ENCODE measurements at regions not wholly inside any gene's neighbourhood (a gene's known extent, or its start where the extent isn't known, plus 50 kb on each side); places are given as distances from the start of the nearest gene placed in this dataset.

DNA sequence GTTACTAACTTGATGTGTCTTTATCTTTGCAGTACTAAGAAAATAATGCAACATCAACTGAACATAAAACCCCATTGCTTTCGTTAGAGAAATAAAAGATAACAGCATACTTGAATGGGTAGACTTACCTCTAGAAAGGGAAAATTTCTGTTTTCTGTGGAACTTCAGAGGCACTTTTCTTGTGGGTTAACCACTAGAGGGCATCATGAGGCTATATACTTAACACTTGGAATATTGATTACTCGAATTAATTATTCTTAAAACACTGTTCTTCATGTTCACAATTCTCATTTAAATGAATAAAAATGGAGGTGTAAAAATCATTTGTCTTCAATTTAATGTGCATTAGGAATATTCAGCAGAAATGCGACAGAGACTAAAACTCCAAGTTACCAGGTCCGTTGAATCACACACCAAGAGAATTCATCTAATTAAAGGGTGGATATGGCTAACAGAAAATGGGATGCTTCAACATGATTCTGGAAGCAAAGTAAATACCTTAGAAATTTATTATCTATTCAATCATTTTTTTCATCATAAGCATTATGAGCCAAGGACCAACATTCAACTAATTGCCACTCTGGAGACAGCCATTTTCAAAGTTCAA, 330.8 kb upstream of the PREP start:
- H3K36me3 ChIP-seq (ENCODE audit: low read depth): no peaks in the 10 kb centered on the region
- H3K27me3 ChIP-seq (ENCODE audit: insufficient read depth, poor library complexity, severe bottlenecking): no peaks in the 10 kb centered on the region
- DNase-seq (ENCODE audit: low spot score): no peak
- no peak overlapping the region for H3K4me3 ChIP-seq (ENCODE audit: severe bottlenecking)
- no peaks in the 10 kb centered on the region for H3K4me1 ChIP-seq (ENCODE audit: insufficient read depth, poor library complexity, severe bottlenecking)
- peak; percentile 67 for TF ChIP-seq CTCF (IDR thresholded peaks at IDR 0.05; ENCODE audit: poor library complexity, severe bottlenecking)
- no peak overlapping the region for H3K27ac ChIP-seq (ENCODE audit: poor library complexity, severe bottlenecking)
- no peaks in the 10 kb centered on the region for H3K9me3 ChIP-seq (ENCODE audit: severe bottlenecking)
- no peak for ATAC-seq (ENCODE audit: low read depth)

DNA sequence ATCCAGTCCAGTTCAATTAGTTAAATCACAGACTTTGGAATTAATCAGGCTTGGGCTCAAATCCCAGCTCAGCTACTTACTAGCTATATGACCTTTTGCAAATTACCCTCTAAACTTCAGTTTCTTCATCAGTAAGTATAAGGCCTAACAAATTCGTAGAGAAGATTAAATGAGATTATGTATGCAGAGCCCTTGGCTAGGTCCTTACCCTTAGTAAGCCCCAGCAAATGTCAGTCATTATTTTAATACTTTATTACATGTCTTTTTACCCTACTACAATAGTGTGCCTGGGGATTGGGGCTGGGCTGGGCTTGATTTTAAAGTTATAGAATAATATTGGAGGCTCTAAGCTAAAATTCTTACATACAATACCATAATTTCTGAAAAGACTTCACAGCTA, 326.1 kb upstream of the PREP start:
- no peak for DNase-seq (ENCODE audit: low spot score)
- peaks cover 14% of the 10 kb centered on the region for H3K4me1 ChIP-seq (ENCODE audit: insufficient read depth, poor library complexity, severe bottlenecking)
- TF ChIP-seq CTCF (IDR thresholded peaks at IDR 0.05; ENCODE audit: poor library complexity, severe bottlenecking): no peak
- ATAC-seq (ENCODE audit: low read depth): no peak
- no peaks in the 10 kb centered on the region for H3K27me3 ChIP-seq (ENCODE audit: insufficient read depth, poor library complexity, severe bottlenecking)
- no peaks in the 10 kb centered on the region for H3K9me3 ChIP-seq (ENCODE audit: severe bottlenecking)
- H3K36me3 ChIP-seq (ENCODE audit: low read depth): no peaks in the 10 kb centered on the region
- no peak overlapping the region for H3K27ac ChIP-seq (ENCODE audit: poor library complexity, severe bottlenecking)
- H3K4me3 ChIP-seq (ENCODE audit: severe bottlenecking): no peak overlapping the region

- H3K36me3 ChIP-seq (ENCODE audit: low read depth): no peaks in the 10 kb centered on the region
- peaks cover 14% of the 10 kb centered on the region for H3K4me1 ChIP-seq (ENCODE audit: insufficient read depth, poor library complexity, severe bottlenecking)
- ATAC-seq (ENCODE audit: low read depth): peak; percentile 72
- H3K4me3 ChIP-seq (ENCODE audit: severe bottlenecking): no peak overlapping the region
- no peak for TF ChIP-seq CTCF (IDR thresholded peaks at IDR 0.05; ENCODE audit: poor library complexity, severe bottlenecking)
- DNase-seq (ENCODE audit: low spot score): no peak
- peak overlapping the region; percentile 55 for H3K27ac ChIP-seq (ENCODE audit: poor library complexity, severe bottlenecking)
- no peaks in the 10 kb centered on the region for H3K27me3 ChIP-seq (ENCODE audit: insufficient read depth, poor library complexity, severe bottlenecking)
- no peaks in the 10 kb centered on the region for H3K9me3 ChIP-seq (ENCODE audit: severe bottlenecking)
Observed at GRCh38 chr6:105726902-105727655, 324.2 kb upstream of the PREP start.

GRCh38 chr6:105714846-105715245, 312.0 kb upstream of the PREP start:
- Histone ChIP-seq H3K27me3 (ENCODE audit: insufficient read depth, poor library complexity, severe bottlenecking) (no peaks in the 10 kb centered on the region), H3K27ac (ENCODE audit: poor library complexity, severe bottlenecking) (no peak overlapping the region), H3K4me1 (ENCODE audit: insufficient read depth, poor library complexity, severe bottlenecking) (peaks cover 6% of the 10 kb centered on the region), H3K9me3 (ENCODE audit: severe bottlenecking) (peaks cover 21% of the 10 kb centered on the region), H3K4me3 (ENCODE audit: severe bottlenecking) (no peak overlapping the region), H3K36me3 (ENCODE audit: low read depth) (0 out of 2 replicates have a peak, but pooled peaks cover 5% of the 10 kb centered on the region)
- DNase-seq (ENCODE audit: low spot score): no peak
- TF ChIP-seq CTCF (IDR thresholded peaks at IDR 0.05; ENCODE audit: poor library complexity, severe bottlenecking): no peak
- no peak for ATAC-seq (ENCODE audit: low read depth)

Data from RWPE2 (cell line).